Suppressor macrophage treated with lipopolysaccharide for 1 hour (primary cell): ENCODE measurements at regions not wholly inside any gene's neighbourhood (a gene's known extent, or its start where the extent isn't known, plus 50 kb on each side); places are given as distances from the start of the nearest gene placed in this dataset.

ENCODE experiments used
- DNase-seq, 3 donors: peaks; one replicate each; pipeline ENCODE4 v3.0.0-alpha.2; 2020 to 2022

GRCh38 chr6:163630991-163631390 is 216.5 kb downstream of the QKI start:
- DNase-seq = no peak

- DNase-seq = no peak
Measured at GRCh38 chr6:163630572-163630971, 216.1 kb downstream of the QKI start.

GRCh38 chr6:163630096-163630495 is 215.6 kb downstream of the QKI start:
- no peak for DNase-seq
